GM12865 (cell line): ENCODE measurements at regions not wholly inside any gene's neighbourhood (a gene's known extent, or its start where the extent isn't known, plus 50 kb on each side); places are given as distances from the start of the nearest gene placed in this dataset.

Experiments used
- DNase-seq: peaks from one replicate; pipeline ENCODE4 v3.0.0; 2010; ENCODE audit warnings: low read depth
- H3K4me3 ChIP-seq: 2 replicates; pipeline ENCODE4 v1.5.1; 2011; ENCODE audit warnings: mild to moderate bottlenecking, low read depth, low read length, control low read depth
- CTCF ChIP-seq: IDR thresholded peaks from 2 replicates; pipeline ENCODE4 v1.5.1; 2011; ENCODE audit warnings: low read length, control low read depth, low read depth, inconsistent platforms; ENCODE audit not compliant: insufficient read depth; ENCODE audit errors: missing control alignments

- no peak for TF ChIP-seq CTCF
- no peak for DNase-seq
Observed at GRCh38 chr2:172297950-172298349, 129.4 kb upstream of the ITGA6 start.

GRCh38 chr2:172299741-172300140, 127.6 kb upstream of the ITGA6 start:
- no peak for DNase-seq
- no peak overlapping the region for H3K4me3 ChIP-seq
- TF ChIP-seq CTCF = no peak

More at GRCh38 chr2:172297950-172298349, 129.4 kb upstream of the ITGA6 start:
- no peak overlapping the region for H3K4me3 ChIP-seq

- TF ChIP-seq CTCF = no peak
- H3K4me3 ChIP-seq = no peak overlapping the region
- no peak for DNase-seq
Observed at GRCh38 chr2:172300851-172301250, 126.5 kb upstream of the ITGA6 start.

- DNase-seq = no peak
- no peak for TF ChIP-seq CTCF
- H3K4me3 ChIP-seq = no peak overlapping the region
Observed at GRCh38 chr2:172305066-172305465, 122.3 kb upstream of the ITGA6 start.

- DNase-seq = no peak
- TF ChIP-seq CTCF = no peak
- H3K4me3 ChIP-seq = no peak overlapping the region
Observed at GRCh38 chr2:172307800-172308199, 119.6 kb upstream of the ITGA6 start.

- no peak for DNase-seq
- no peak for TF ChIP-seq CTCF
- no peak overlapping the region for H3K4me3 ChIP-seq
Observed at GRCh38 chr2:172308253-172308935, 119.0 kb upstream of the ITGA6 start.

- no peak overlapping the region for H3K4me3 ChIP-seq
- no peak for TF ChIP-seq CTCF
- DNase-seq = no peak
Observed at GRCh38 chr2:172311921-172312345, 115.5 kb upstream of the ITGA6 start.
